Retina (tissue), 1 donor: ENCODE measurements at regions not wholly inside any gene's neighbourhood (a gene's known extent, or its start where the extent isn't known, plus 50 kb on each side); places are given as distances from the start of the nearest gene placed in this dataset.
"Not testable (repeated sequence)": the region's sequence is repeated elsewhere in the genome, so short reads cannot be mapped to it uniquely, and the experiment has no call there.

Experiments
- DNase-seq: peaks from one replicate; pipeline ENCODE4 v3.0.0-alpha.2; 2016

DNA sequence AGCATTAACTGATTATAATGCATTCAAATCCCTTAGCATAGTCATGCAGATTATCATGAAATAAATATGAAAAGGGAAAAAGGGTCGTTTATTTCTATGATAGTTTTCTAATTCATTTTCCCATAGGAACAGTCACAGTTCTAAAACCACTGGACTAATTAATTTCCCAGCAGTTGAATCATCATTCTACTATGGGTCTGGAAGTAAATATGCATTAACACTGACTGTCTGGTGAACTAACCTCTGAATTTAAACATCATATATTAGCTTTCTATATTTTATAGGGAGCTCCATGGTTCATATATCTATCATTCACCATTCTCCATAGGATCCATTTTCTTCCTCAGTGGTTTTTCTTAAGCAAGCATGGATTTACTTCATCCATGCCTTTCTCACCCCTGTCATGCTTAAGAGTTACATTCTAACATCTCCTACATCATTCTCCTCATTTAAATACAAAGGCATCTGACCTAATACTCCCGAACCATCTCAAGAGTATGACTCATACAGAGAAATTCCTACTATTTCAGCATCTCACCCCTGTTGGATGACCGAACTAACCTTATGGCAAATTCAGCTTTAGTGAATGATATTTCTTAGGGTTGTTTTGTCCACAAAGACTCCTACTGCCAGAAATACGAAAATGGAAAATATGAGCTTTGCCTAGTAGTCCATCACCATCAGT lies 198.7 kb upstream of the ADAMTS3 start:
- DNase-seq: no peak

DNA sequence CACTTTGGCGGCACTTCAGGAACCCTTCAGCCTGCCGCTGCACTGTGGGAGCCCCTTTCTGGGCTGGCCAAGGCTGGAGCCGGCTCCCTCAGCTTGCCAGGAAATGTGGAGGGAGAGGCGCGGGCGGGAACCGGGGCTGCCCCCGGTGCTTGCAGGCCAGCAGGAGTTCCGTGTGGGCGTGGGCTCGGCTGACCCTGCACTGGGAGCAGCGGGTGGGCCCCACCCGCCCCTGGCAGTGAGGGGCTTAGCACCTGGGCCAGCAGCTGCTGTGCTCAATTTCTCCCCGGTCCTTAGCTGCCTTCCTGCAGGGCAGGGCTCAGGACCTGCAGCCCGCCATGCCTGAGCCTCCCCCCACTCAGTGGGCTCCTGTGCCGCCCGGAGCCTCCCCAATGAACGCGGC lies 196.8 kb upstream of the ADAMTS3 start:
- DNase-seq: not testable (repeated sequence)

DNA sequence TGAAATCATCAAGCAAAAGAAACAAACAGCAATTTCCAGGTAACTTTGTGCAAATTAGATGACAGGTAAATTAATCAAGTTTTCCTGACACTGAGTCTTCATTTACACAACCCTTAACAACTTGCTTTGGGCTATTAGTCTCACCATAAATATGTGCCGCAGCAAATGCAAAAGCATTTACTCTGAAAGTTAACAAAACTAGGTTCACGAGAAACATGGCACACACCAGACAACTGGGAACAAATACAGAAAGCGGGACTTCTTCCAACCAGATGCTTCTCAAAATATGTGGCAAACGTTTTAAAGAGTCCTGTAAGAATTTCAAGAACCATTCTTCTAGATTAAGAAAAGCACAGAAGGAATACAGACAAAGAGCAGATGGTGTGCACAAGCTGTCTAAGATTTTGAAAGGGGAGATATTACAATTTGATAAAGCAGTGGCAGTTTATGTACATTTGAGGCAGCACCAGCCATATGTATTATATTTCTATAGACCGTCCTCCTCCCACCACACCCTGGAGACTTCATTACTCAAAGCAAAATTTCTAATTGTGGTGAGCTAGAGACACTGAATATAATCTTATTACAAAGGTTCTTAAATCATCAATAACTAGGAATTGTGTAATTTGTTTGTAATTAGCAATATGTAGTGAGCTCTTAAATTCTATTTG lies 192.5 kb upstream of the ADAMTS3 start:
- no peak for DNase-seq

DNA sequence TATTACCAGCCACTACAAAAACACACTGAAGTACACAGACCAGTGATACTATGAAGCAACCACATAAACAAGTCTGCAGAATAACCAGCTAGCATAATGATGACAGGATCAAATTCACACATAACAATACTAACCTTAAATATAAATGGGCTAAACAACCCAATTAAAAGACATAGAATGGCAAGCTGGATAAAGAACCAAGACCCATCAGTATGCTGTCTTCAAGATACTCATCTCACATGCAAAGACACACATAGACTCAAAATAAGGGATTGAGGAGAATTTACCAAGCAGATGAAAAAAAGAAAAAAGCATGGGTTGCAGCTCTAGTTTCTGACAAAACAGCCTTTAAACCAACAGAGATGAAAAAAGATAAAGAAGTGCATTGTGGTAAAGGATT lies 184.4 kb upstream of the ADAMTS3 start:
- not testable (repeated sequence) for DNase-seq

DNA sequence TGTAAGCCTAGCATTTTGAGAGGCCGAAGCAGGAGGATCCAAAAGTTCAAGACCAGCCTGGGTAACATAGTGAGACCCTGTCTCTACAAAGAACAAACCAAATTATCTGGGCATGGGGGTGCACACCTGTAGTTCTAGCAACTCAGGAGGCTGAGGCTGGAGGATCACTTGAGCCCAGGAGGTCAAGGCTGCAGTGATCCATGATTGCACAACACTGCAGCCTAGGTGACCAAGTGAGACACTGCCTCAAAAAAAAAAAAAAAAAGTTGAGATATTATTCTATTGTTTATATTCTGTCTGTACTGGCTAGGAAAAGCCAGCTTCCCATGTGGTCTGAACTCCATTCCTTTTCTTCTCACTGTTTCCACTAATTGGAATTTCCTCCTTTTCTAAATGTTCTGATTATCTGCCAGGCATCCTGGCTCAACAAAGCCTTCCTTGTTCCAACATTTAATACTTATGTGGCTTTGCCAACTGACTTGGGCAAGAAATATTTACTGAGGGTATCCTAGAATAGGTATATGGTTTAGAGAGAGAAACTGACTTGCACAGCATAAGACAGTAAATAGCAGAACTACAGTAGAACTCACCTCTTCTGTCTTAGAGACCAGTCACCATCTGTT lies 175.2 kb upstream of the ADAMTS3 start:
- DNase-seq: no peak

DNA sequence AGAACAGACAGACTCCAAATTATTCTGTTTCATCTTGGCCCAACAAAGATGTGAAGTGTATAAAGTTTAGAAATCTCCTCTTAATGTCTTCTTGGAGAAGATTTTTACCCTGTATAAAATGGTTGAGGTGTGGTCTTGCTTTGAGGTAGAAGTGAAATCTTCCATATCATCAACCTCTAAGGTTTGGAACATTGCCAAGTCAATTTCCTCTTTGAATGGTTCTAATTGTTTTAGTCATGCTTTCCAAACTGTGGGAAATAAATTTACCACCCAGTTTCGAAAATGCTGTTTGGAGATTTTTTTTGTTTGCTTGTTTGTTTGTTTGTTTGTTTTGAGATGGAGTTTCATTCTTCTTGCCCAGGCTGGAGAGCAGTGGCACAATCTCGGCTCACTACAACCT lies 174.1 kb upstream of the ADAMTS3 start:
- no peak for DNase-seq

DNA sequence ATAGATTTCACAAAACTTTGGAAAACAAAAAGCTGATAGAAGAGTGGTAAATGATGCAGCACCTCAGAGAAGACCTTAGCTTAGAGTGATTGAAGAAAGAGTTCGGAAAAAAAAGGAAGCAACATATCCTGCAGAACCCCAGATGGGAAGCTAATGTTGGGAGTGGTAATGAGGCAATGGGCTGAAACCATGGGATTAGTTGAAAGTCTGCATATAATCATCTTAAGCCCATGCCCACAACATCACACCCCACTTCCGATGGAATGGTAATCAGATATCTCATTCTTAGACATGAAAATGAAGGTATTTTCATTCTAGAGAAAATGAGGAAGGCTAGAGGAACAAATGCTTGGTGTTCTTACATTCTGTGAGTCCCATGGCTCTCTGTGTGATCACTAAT lies 146.3 kb upstream of the ADAMTS3 start:
- DNase-seq: no peak

DNA sequence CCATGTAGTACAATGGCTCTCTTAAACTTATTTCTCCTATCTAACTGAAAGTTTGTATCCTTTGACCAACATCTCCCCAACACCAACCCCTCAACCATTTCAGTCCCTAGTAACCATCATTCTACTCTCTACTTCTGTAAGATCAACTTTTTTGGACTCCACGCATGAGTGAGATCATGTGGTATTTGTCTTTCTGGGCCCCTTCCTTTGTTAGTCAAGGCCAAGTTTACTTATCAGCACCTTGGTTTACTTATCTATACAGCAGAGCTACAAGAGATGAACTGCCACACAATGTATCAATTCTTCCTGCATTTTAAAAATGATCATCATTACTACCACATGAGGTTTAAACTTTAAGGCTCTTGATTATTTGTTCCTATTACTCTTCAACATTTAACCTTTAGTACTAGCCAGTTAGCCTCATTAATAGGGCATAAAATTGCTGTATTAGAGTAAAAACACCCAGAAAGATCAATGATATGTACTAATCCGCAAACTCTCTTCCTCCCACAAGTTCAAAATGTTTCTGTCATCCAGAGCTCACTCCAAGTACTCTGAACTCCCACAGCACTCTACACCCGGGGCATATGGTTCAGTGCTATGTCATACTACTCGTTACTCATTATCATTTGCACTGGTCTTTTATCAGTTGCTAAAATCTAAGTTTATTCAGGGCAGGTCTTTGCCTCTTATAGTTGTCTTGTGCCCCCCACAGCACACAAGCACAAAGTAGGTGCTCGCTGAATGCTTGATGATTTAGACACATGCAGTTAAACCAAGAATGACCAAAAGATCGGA lies 145.7 kb upstream of the ADAMTS3 start:
- DNase-seq: no peak

DNA sequence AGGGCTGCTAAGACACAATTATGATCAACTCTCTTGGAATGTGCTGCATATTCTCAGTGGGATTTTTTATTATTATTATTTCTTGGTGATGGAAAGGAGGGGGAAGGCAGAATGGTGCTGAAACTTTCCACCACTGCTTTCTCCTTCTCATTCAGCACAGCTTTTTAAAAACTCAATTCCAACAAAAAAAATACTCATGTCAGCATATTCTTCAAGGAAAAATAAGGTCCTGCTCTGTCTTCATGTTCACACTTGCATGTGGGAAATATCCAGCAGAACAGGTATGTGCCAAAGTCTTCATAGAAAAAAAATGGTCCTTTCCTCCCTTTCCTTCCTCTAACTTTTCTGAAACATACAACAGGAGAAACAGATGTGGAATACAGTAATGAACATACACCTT lies 144.0 kb upstream of the ADAMTS3 start:
- DNase-seq: no peak

DNA sequence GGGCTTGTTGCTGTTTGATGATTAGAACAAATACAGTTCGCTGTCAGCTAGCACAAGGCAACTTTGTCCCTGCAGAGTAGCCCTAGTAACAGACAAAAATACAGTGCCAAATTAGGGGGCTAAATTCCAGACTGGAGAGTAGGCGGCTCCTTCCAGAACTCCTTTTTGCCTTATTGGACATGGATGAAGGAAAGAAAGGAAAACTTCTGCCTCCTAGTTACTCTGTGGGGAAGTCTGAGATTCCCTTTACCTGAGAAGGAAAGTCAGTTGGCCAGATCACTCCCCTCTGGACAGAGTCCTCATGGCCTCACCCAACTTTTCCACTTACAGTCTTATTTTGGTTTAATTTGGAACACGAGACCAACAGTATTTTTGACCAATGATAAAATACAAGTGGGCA lies 140.5 kb upstream of the ADAMTS3 start:
- DNase-seq: no peak

DNA sequence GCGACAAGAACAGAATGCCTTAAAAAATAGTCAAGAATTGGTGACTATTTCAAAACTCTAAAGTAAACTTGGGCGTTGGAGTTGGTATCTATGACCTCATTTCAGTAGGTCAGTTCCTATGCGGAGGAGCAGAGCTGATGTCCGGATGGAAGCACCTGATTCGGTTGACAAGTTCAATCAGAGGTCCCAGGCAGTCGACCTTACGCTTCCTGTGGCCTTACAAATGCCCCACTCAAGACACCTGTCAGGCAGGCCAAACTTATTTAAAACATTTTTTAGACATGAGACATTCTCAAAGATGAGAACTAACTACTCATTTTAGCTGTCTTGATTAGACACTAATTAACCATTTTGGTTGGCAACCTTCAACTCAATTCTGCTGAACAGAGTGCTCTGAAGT lies 137.7 kb upstream of the ADAMTS3 start:
- DNase-seq: no peak

DNA sequence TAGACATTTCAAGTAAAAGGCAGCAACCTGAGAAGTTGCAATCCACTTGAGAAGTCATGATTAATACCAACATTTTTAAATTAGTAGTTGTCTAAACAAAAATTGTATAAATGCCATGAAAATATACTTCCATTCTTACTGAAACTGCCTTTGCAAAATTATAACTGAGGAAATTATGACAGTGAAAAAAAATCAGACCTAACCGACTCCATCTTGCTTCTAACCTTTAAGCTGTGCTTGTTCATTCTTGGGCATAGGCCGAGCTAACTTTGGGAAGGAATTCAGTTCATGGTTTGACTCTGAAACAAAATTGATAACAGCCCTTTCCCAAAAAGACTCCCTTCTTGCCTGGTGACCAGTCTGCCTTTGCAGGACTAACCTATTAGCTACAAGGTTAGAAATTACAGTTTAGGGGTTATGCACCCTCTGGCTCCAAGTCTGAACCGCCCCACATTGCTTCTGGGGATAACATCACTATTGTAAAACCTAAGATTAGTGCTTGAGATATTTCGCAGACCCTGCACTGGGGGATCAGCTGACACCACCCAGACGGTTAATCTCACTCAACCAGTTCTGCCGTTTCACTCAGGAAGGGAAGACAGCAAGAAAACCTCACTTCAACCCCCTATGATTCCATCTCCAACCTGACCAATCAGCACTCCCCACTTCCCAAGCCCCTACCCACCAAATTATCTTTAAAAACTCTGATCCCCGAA lies 136.1 kb upstream of the ADAMTS3 start:
- not testable (repeated sequence) for DNase-seq

DNA sequence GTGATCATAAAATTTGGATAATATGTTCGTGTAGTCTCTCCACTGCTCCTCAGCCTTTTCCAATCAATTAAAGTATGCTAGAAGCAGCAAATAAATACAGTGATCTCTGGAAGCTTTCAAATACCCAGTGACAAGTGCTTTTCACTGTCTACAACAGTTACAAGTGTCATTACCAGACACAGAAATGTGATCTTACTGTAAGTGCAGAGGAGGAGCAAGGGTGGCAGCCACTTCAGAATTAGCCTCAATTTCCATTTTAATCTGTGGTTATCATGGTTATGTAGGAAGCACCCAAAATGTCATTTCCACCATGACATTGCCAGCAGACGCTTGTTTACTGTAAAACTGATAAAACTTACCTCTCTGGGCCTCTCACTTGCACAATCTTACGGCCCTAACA lies 133.9 kb upstream of the ADAMTS3 start:
- no peak for DNase-seq

DNA sequence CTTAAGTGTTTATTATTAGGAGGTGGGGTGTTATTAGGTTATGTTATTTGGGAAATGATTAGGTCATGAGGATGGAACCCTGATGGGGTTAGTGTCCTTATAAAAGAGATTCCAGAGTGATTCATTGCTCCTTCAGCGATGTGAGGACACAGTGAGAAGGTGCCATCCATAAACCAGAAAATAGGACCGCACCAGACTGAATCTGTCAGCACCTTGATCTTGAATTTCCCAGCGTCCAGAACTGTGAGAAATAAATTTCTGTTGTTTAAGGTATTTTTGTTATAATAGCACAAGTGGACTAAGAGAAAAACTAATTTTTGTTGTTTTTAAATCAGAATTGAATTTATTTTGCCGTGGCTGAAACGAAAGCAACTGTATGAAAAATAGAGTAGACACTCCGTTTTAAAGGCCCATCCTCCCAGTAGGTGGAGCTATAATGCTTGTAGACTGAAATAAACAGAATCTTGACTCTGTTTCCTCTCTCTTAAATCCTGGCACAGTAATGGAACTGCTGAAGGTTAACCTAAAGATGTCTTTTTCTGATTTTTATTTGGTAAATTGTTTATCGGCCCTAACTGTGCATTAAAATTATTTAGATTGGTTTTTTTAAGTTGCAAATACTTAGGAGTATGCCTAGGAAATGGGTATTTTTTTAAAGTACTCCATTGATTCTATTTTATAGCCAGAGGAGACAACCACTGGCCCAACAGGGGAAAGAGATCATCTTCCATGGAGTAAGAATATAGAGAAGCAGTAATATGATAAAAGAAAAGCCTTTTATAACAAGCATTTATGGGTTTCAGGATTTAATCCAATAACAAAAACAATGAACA lies 133.2 kb upstream of the ADAMTS3 start:
- DNase-seq: peak; percentile 14

DNA sequence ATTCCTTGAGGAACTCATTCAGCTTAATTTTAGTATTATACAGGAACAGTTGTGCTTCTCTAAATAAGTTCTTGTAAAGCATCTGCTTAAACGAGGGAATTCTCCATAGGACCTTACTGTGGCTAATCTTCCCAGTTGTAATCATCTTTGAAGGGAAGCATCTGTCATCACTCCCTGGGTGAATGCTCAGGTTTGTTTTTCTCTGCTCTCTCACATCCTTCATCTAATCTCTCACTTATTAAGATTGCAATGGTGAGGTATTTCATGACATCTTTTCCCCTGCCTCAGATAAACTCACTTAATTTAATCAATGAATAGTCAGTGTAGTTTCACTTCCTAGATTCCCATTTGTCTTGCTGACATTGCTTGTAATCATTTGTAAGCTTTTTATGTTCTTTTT lies 121.8 kb upstream of the ADAMTS3 start:
- DNase-seq: no peak

DNA sequence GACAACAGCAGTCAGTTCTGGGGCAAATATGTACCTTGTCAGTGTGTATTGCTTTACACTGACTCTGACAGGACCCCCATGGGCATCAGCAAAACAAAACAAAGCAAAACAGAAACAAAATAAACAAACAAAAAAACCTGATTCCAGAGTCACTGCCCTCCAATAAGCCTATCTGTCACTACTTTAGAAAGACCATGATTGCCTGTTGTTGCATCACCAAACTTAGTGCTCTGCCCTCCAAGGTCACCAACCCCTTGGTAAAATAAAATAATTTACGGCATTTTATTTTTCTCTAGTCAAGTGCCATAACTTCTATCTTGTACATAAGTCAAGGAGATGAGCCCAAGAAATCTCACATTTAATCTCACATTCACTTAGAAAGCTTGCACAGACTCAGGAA lies 120.9 kb upstream of the ADAMTS3 start:
- DNase-seq: no peak

DNA sequence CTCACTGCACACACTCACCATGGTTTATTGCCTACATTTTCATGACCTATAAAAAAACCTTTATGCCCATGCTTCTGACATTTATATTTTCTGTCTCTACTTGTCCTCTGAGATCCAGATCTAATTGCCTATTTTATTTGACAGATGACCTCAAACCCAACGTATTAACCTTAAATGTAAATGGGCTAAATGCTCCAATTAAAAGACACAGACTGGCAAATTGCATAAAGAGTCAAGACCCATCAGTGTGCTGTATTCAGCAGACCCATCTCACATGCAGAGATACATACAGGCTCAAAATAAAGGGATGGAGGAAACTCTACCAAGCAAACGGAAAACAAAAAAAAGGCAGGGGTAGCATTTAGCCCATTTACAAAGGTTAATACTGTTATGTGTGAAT lies 117.4 kb upstream of the ADAMTS3 start:
- not testable (repeated sequence) for DNase-seq

DNA sequence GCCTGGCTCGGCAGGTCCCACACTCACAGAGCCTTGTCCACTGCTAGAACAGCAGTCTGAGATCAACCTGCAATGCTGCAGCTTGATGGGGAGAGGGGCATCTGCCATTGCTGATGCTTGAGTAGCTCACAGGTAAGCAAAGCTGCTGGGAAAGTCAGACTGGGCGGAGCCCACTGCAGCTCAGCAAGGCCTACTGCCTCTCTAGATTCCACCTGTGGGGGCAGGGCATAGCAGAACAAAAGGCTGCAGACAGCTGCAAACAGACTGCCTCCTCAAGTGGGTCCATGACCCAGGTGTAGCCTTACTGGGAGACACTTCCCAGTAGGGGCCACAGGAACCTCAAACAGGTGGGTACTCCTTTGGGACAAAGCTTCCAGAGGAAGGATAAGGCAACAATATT lies 110.6 kb upstream of the ADAMTS3 start:
- no peak for DNase-seq

DNA sequence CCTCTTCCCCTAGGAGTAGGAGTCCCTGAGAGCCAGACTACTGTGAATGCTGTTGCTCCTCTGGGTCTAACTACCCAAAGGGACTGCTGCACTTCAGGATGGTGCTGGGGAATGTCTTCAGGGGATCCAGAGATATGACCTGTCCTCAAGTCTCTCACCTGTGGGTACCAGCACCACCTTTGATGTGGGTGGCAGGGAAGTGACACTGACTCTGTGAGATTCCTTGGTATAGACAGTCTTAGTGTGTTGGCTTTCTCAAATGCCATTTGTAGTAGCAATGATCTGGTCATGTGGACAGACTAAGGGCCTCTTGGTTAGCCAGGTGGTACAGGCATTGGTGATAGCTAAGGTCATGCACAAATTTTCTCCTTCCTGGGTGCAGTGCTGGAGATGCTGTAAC lies 108.9 kb upstream of the ADAMTS3 start:
- no peak for DNase-seq

DNA sequence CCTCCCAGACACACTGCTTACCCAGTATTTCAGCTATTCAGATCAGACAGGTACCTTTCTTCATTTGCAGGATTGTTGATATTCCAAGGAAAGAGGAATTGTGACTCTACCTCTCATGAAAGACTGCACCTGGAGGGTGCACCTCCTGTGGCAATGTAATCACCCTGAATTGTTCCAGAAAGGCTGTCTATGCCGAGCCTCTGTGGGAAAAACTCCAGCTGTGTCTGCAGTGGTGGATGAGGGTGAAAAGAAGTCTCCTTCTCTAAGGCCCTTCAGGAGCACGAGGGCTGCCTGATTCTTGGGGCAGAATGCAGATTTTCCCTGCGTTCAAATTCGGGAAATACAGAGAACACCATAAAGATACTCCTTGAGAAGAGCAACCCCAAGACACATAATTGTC lies 108.2 kb upstream of the ADAMTS3 start:
- DNase-seq: no peak

DNA sequence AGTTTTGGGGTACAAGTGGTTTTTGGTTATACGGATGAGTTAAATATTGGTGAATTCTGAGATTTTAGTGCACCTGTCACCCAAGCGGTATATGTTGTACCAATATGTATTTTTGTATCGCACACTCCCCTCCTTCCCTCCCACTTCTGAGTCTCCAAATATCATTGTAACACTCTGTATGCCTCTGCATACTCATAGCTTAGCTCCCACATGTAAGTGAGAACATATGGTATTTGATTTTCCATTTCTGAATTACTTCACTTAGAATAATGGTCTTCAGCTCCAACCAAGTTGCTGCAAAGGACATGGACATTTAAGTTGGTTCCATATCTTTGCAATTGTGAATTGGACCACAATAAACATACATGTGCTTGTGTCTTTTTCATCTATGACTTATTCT lies 103.0 kb upstream of the ADAMTS3 start:
- no peak for DNase-seq

DNA sequence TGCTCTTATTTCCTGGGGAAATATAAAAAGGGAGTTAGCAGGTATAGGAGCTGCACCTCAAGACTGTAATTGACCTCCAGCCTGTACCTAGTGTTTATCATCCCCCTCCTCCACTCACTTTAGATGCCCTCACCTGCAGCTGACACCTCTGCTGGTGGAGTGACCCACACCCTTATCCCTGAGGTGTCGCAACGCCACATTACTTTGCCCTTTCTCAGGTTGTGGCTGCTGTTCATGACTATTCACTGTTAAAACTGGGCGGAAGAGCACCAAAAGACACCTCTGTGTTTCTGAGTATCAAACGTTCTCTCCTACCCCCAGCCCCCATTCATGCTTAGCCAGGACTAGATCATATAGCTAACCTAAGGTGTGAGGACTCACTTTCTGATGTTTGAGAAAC lies 101.5 kb upstream of the ADAMTS3 start:
- DNase-seq: no peak
